CD4-positive, alpha-beta memory T cell (primary cell): ENCODE measurements at regions not wholly inside any gene's neighbourhood (a gene's known extent, or its start where the extent isn't known, plus 50 kb on each side); places are given as distances from the start of the nearest gene placed in this dataset.

Experiments used
- CTCF ChIA-PET: fragments of 350-600 bp; sonication (Branson Sonifier 250); formaldehyde crosslinking; loops from one replicate; lab custom pipeline; 2021; ENCODE audit warnings: inconsistent platforms; ENCODE audit not compliant: partially characterized antibody; lab: Charles Lee
- POLR2A ChIA-PET: fragments of 350-600 bp; sonication (Branson Sonifier 250); formaldehyde crosslinking; loops from one replicate; lab custom pipeline; 2021; ENCODE audit not compliant: partially characterized antibody; lab: Charles Lee
- DNase-seq, 5 donors: peaks; one replicate each; pipeline versions ENCODE4 v3.0.0 to v3.0.0-alpha.2; 2020 to 2022; ENCODE audit warnings: mixed read lengths in 1 of 5
- H3K27ac ChIP-seq: one replicate; pipeline ENCODE4 v1.7.0; 2013; ENCODE audit warnings: low read depth, low read length
- H3K27me3 ChIP-seq: 2 replicates; pipeline ENCODE4 v1.7.0; 2013; ENCODE audit warnings: mild to moderate bottlenecking, low read length, moderate library complexity; ENCODE audit not compliant: insufficient read depth
- H3K36me3 ChIP-seq: 2 replicates; pipeline ENCODE4 v1.7.0; 2013; ENCODE audit warnings: mild to moderate bottlenecking, low read length, moderate library complexity; ENCODE audit not compliant: insufficient read depth
- H3K4me1 ChIP-seq: 2 replicates; pipeline ENCODE4 v1.7.0; 2013; ENCODE audit warnings: mild to moderate bottlenecking, low read length, moderate library complexity; ENCODE audit not compliant: insufficient read depth
- H3K4me3 ChIP-seq, 2 donors: one replicate each; pipeline ENCODE4 v1.7.0; 2013; ENCODE audit warnings: low read length in 2 of 2, mild to moderate bottlenecking in 1 of 2
- H3K9me3 ChIP-seq, 2 donors: one replicate each; pipeline ENCODE4 v1.7.0; 2013; ENCODE audit warnings: low read length in 2 of 2, control low read depth in 1 of 2; ENCODE audit not compliant: control insufficient read depth in 1 of 2
- H3K27ac Mint-ChIP-seq, 7 donors: one replicate each; pipeline ENCODE4 v1.8.0; 2020 to 2021; ENCODE audit warnings: mixed read lengths in 7 of 7, mild to moderate bottlenecking in 6 of 7, inconsistent platforms in 3 of 7, moderate library complexity in 3 of 7
- H3K27me3 Mint-ChIP-seq, 2 donors: one replicate each; pipeline ENCODE4 v1.8.0; 2020 to 2021; ENCODE audit warnings: mixed read lengths in 2 of 2
- H3K36me3 Mint-ChIP-seq, 2 donors: one replicate each; pipeline ENCODE4 v1.8.0; 2020 to 2021; ENCODE audit warnings: mixed read lengths in 2 of 2, inconsistent platforms in 1 of 2, mild to moderate bottlenecking in 1 of 2
- H3K4me1 Mint-ChIP-seq, 4 donors: one replicate each; pipeline ENCODE4 v1.8.0; 2020 to 2021; ENCODE audit warnings: mixed read lengths in 4 of 4, mild to moderate bottlenecking in 1 of 4
- H3K4me3 Mint-ChIP-seq, 8 donors: one replicate each; pipeline ENCODE4 v1.8.0; 2020 to 2021; ENCODE audit warnings: mixed read lengths in 8 of 8, mild to moderate bottlenecking in 7 of 8, moderate library complexity in 6 of 8, inconsistent platforms in 3 of 8
- H3K9me3 Mint-ChIP-seq, 8 donors: one replicate each; pipeline ENCODE4 v1.8.0; 2020 to 2021; ENCODE audit warnings: mixed read lengths in 8 of 8, mild to moderate bottlenecking in 5 of 8, inconsistent platforms in 3 of 8, moderate library complexity in 1 of 8
- intact Hi-C: fragments of 100-400 bp; cut with micrococcal nuclease; formaldehyde crosslinking; loops from one replicate; pipeline ENCODE4 v1.15.1; 2023

DNA sequence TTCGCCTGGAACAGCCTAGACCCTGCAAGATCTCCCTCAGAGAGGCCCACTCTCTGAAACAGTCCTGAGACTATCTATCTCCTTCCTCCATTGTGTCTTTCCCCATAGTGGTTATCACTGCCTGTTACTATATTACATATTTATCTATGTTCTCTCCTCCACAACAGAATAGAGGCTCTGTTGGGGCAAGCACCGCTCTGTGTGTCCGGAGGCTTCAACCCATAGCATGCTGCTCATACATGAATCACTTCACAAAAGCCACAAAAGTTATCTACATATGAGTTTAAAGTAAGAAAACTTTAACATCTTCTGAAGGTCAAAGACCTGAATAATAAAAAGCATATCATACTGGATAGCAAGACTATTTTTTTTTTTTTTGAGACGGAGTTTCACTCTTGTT is 242.1 kb upstream of the HS6ST1 start:
- no peak for DNase-seq
- intact Hi-C loops: no loop called here
- H3K36me3 Mint-ChIP-seq: no peaks in the 10 kb centered on the region

DNA sequence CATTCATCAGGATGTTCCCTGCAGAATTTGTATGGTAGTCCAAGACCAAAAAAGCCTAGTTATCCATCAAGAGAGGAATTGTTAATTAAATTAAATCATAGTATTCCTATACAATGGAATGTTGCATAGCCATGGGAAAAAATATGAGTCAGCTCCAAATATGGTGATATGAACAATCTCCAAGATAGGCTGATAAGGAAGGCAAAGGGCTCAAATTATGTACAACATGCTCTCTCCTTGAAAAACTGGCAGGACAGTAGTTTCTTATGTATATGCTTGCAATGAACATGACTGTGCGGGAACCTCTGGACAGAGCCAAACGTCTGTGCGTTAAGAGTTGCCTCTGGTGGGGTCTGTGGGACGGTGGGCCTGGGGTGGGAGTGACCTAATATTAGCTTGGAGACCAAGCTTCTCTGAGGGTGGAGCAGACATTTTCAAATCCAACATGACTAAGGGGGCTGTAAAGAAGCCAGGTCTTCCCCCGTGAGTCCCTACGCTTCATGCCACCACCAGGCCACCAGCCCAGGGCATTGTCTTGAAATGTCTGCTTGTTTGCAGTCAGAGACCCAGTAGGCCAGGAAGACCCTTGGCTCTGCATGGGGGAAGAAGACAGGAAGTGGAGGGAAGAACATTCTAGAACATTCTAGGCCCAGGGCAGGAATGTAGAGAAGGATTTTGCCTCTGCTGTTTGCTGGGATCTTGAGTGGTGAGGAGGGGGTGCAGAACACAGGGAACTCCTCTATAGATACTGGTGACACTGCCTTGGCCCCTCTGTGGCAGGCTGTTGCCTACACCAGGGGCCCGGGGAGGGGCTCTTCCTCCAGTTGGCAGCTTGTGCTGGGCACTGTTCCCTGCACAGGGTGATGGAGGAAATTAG is 244.0 kb upstream of the HS6ST1 start:
- Histone ChIP-seq H3K4me1 (no peaks in the 10 kb centered on the region), H3K27ac (no peak overlapping the region), H3K4me3 (no peak overlapping the region), H3K27me3 (no peaks in the 10 kb centered on the region), H3K36me3 (no peaks in the 10 kb centered on the region), H3K9me3 (no peaks in the 10 kb centered on the region)
- no peak for DNase-seq
- H3K27me3 Mint-ChIP-seq: peaks cover 7 to 8% of the 10 kb centered on the region in 2 donors
- H3K9me3 Mint-ChIP-seq: peaks cover 0 to 2% (median 0%) of the 10 kb centered on the region in 8 donors
- intact Hi-C loops: no loop called here
- no peak overlapping the region for H3K4me3 Mint-ChIP-seq
- CTCF ChIA-PET: no interaction called here
- H3K27ac Mint-ChIP-seq: no peak overlapping the region
- H3K36me3 Mint-ChIP-seq: no peaks in the 10 kb centered on the region
- H3K4me1 Mint-ChIP-seq: no peaks in the 10 kb centered on the region
- POLR2A ChIA-PET: no interaction called here

More for the DNA sequence above, 242.1 kb upstream of the HS6ST1 start:
- Histone ChIP-seq H3K36me3 (no peaks in the 10 kb centered on the region), H3K27me3 (no peaks in the 10 kb centered on the region), H3K4me3 (no peak overlapping the region), H3K9me3 (no peaks in the 10 kb centered on the region), H3K4me1 (no peaks in the 10 kb centered on the region), H3K27ac (no peak overlapping the region)
- peak overlapping the region in 1 of 7 donors; percentile 7 for H3K27ac Mint-ChIP-seq
- POLR2A ChIA-PET: no interaction called here
- CTCF ChIA-PET: no interaction called here
- no peaks in the 10 kb centered on the region for H3K4me1 Mint-ChIP-seq
- peaks cover 0 to 2% (median 0%) of the 10 kb centered on the region in 8 donors for H3K9me3 Mint-ChIP-seq
- H3K4me3 Mint-ChIP-seq: no peak overlapping the region
- peaks cover 7 to 8% of the 10 kb centered on the region in 2 donors for H3K27me3 Mint-ChIP-seq

- H3K27me3 ChIP-seq: no peaks in the 10 kb centered on the region
- Mint-ChIP-seq H3K4me3 (no peak overlapping the region), H3K36me3 (no peaks in the 10 kb centered on the region), H3K27ac (no peak overlapping the region), H3K9me3 (peaks cover 0 to 2% (median 0%) of the 10 kb centered on the region in 8 donors), H3K4me1 (no peaks in the 10 kb centered on the region), H3K27me3 (peaks cover 6 to 8% of the 10 kb centered on the region in 2 donors)
- no peaks in the 10 kb centered on the region for H3K4me1 ChIP-seq
- ChIA-PET CTCF (no interaction called here), POLR2A (no interaction called here)
- H3K4me3 ChIP-seq: no peak overlapping the region
- no peaks in the 10 kb centered on the region for H3K9me3 ChIP-seq
- intact Hi-C loops: no loop called here
- DNase-seq: no peak
- H3K27ac ChIP-seq: no peak overlapping the region
- H3K36me3 ChIP-seq: no peaks in the 10 kb centered on the region
These were observed 244.7 kb upstream of the HS6ST1 start for GRCh38 chr2:128563348-128563687.

DNA sequence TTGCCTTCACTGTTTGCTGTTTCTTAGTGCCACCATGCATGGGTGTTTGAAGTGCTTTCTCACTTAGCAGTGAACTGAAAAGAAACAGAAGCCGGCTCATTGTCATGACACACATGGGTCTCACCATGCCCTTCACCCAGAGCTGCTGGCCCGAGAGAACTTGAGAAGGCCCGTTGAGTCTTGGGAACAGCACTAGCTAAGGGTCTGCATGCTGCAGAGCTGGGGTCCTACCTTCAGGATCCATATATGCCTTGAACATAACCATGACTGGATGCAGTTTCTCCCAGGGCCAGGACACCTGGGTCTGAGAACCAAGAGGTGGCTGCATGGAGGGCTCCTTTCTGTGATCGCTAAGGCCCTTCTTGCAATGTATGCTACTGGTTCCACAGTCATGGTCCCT is 245.5 kb upstream of the HS6ST1 start:
- ChIA-PET POLR2A (no interaction called here), CTCF (no interaction called here)
- no peak overlapping the region for H3K4me3 ChIP-seq
- no peaks in the 10 kb centered on the region for H3K27me3 ChIP-seq
- Mint-ChIP-seq H3K4me1 (no peaks in the 10 kb centered on the region), H3K4me3 (no peak overlapping the region), H3K9me3 (peaks cover 0 to 2% (median 0%) of the 10 kb centered on the region in 8 donors), H3K27me3 (peaks cover 6 to 8% of the 10 kb centered on the region in 2 donors), H3K27ac (no peak overlapping the region), H3K36me3 (no peaks in the 10 kb centered on the region)
- no peaks in the 10 kb centered on the region for H3K4me1 ChIP-seq
- no peaks in the 10 kb centered on the region for H3K9me3 ChIP-seq
- intact Hi-C loops: no loop called here
- no peak for DNase-seq
- no peaks in the 10 kb centered on the region for H3K36me3 ChIP-seq
- no peak overlapping the region for H3K27ac ChIP-seq

GRCh38 chr2:128564551-128564950 is 245.9 kb upstream of the HS6ST1 start:
- no peaks in the 10 kb centered on the region for H3K36me3 ChIP-seq
- intact Hi-C loops: no loop called here
- H3K4me3 ChIP-seq: no peak overlapping the region
- H3K9me3 ChIP-seq: no peaks in the 10 kb centered on the region
- Mint-ChIP-seq H3K36me3 (no peaks in the 10 kb centered on the region), H3K27me3 (peaks cover 4% of the 10 kb centered on the region in 2 donors), H3K4me1 (no peaks in the 10 kb centered on the region), H3K27ac (no peak overlapping the region), H3K4me3 (no peak overlapping the region), H3K9me3 (peaks cover 0 to 2% (median 0%) of the 10 kb centered on the region in 8 donors)
- H3K4me1 ChIP-seq: no peaks in the 10 kb centered on the region
- POLR2A ChIA-PET: no interaction called here
- H3K27me3 ChIP-seq: no peaks in the 10 kb centered on the region
- DNase-seq: no peak
- no peak overlapping the region for H3K27ac ChIP-seq
- CTCF ChIA-PET: no interaction called here

- Histone ChIP-seq H3K4me1 (no peaks in the 10 kb centered on the region), H3K27ac (no peak overlapping the region), H3K9me3 (no peaks in the 10 kb centered on the region), H3K27me3 (no peaks in the 10 kb centered on the region), H3K36me3 (no peaks in the 10 kb centered on the region), H3K4me3 (no peak overlapping the region)
- Mint-ChIP-seq H3K27ac (no peak overlapping the region), H3K36me3 (no peaks in the 10 kb centered on the region), H3K27me3 (peaks cover 3 to 4% of the 10 kb centered on the region in 2 donors), H3K4me3 (no peak overlapping the region), H3K9me3 (peaks cover 0 to 2% (median 0%) of the 10 kb centered on the region in 8 donors), H3K4me1 (no peaks in the 10 kb centered on the region)
- DNase-seq: no peak
- ChIA-PET POLR2A (no interaction called here), CTCF (no interaction called here)
- intact Hi-C loops: no loop called here
These were observed 246.8 kb upstream of the HS6ST1 start for GRCh38 chr2:128565441-128565840.

GRCh38 chr2:128566671-128567070 is 248.0 kb upstream of the HS6ST1 start:
- Histone ChIP-seq H3K27ac (no peak overlapping the region), H3K27me3 (no peaks in the 10 kb centered on the region), H3K9me3 (no peaks in the 10 kb centered on the region), H3K4me1 (no peaks in the 10 kb centered on the region), H3K36me3 (no peaks in the 10 kb centered on the region), H3K4me3 (no peak overlapping the region)
- Mint-ChIP-seq H3K27ac (no peak overlapping the region), H3K36me3 (no peaks in the 10 kb centered on the region), H3K4me3 (no peak overlapping the region), H3K27me3 (peaks cover 3 to 4% of the 10 kb centered on the region in 2 donors), H3K4me1 (no peaks in the 10 kb centered on the region), H3K9me3 (peaks cover 0 to 2% (median 0%) of the 10 kb centered on the region in 8 donors)
- intact Hi-C loops: no loop called here
- no peak for DNase-seq
- ChIA-PET POLR2A (no interaction called here), CTCF (no interaction called here)
